IgD-negative memory B cell (primary cell): ENCODE measurements at regions not wholly inside any gene's neighbourhood (a gene's known extent, or its start where the extent isn't known, plus 50 kb on each side); places are given as distances from the start of the nearest gene placed in this dataset.
A peak's percentile ranks its signal among the peaks of the same experiment; 100 is the strongest.
"Not testable (repeated sequence)": the region's sequence is repeated elsewhere in the genome, so short reads cannot be mapped to it uniquely, and the experiment has no call there.

Experiments used
- H3K27ac Mint-ChIP-seq, 3 donors: one replicate each; pipeline ENCODE4 v1.8.0; 2020 to 2022; ENCODE audit warnings: mild to moderate bottlenecking in 3 of 3, mixed read lengths in 3 of 3, moderate library complexity in 1 of 3
- H3K27me3 Mint-ChIP-seq: one replicate; pipeline ENCODE4 v1.8.0; 2021; ENCODE audit warnings: mixed read lengths
- H3K36me3 Mint-ChIP-seq: one replicate; pipeline ENCODE4 v1.8.0; 2020; ENCODE audit warnings: mild to moderate bottlenecking, mixed read lengths
- H3K4me1 Mint-ChIP-seq, 3 donors: one replicate each; pipeline ENCODE4 v1.8.0; 2020 to 2022; ENCODE audit warnings: mixed read lengths in 3 of 3, mild to moderate bottlenecking in 1 of 3
- H3K4me3 Mint-ChIP-seq, 4 donors: one replicate each; pipeline ENCODE4 v1.8.0; 2020 to 2022; ENCODE audit warnings: mild to moderate bottlenecking in 4 of 4, mixed read lengths in 4 of 4, moderate library complexity in 3 of 4
- H3K9me3 Mint-ChIP-seq, 3 donors: one replicate each; pipeline ENCODE4 v1.8.0; 2020 to 2021; ENCODE audit warnings: mixed read lengths in 3 of 3, mild to moderate bottlenecking in 1 of 3

GRCh38 chr3:71989165-71989564 lies 204.2 kb upstream of the PROK2 start:
- peaks cover 11 to 14% (median 13%) of the 10 kb centered on the region in 3 donors for H3K4me1 Mint-ChIP-seq
- no peaks in the 10 kb centered on the region for H3K36me3 Mint-ChIP-seq
- H3K9me3 Mint-ChIP-seq, result peaks cover 1 to 3% (median 2%) of the 10 kb centered on the region in 3 donors
- H3K27ac Mint-ChIP-seq, result no peak overlapping the region
- peaks cover 16% of the 10 kb centered on the region for H3K27me3 Mint-ChIP-seq
- H3K4me3 Mint-ChIP-seq, result no peak overlapping the region

- H3K27me3 Mint-ChIP-seq, result peaks cover 17% of the 10 kb centered on the region
- no peaks in the 10 kb centered on the region for H3K36me3 Mint-ChIP-seq
- H3K4me3 Mint-ChIP-seq, result no peak overlapping the region
- no peak overlapping the region for H3K27ac Mint-ChIP-seq
- H3K4me1 Mint-ChIP-seq, result peaks cover 11 to 14% (median 14%) of the 10 kb centered on the region in 3 donors
- H3K9me3 Mint-ChIP-seq, result peaks cover 1 to 3% (median 2%) of the 10 kb centered on the region in 3 donors
Measured at GRCh38 chr3:71987828-71988227, 202.9 kb upstream of the PROK2 start.

DNA sequence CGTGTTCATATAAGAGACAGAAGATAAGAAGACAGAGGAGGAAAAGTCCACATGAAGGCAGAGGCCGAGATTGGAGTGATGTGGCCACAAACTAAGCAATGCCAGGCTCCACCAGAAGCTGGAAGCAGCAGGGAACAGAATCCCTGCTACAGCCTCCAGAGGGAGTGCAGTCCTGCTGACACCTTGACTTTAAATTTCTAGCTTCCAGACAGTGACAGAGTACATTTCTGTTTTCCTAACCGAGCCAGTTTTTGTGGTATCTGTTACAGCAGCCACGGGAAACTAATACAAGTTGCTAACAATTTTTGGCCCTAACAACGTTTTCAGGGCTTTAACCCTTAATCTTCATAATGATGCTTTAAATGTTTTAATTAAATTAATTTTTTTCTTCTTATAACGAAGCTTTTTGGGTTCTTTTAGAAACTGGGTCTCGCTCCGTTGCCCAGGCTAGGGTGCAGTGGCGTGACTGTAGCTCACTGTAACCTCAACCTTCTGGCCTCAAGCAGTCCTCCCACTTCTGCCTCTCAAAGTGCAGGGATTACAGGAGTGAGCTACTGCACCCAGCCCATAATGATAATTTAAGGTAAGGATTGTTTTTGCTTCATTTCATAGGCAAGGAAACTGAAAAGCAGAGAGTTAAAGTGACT lies 202.3 kb upstream of the PROK2 start:
- Mint-ChIP-seq H3K27ac (no peak overlapping the region), H3K36me3 (no peaks in the 10 kb centered on the region), H3K4me3 (no peak overlapping the region), H3K27me3 (peaks cover 17% of the 10 kb centered on the region), H3K9me3 (peaks cover 1 to 3% (median 2%) of the 10 kb centered on the region in 3 donors), H3K4me1 (peaks cover 11 to 15% (median 14%) of the 10 kb centered on the region in 3 donors)

DNA sequence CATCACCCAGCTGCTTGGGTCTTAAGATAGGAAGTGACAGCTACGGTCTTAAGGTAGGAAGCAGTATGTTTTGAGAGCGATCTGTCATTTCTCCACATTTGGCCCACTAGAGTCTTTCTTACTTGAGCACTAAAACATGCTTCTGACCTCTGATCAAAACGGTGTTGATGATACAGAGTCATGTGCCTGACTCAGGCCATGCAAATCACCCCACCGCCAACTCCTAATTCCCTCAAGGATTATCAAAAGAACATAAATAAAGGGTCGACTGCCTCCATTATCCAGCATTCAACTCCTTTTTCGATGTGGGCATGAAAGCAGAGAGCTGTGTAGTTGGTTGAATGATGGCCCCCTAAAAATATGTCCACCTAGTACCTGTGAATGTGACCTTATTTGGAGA lies 201.7 kb upstream of the PROK2 start:
- Mint-ChIP-seq H3K27ac (no peak overlapping the region), H3K4me3 (no peak overlapping the region), H3K9me3 (peaks cover 1 to 3% (median 2%) of the 10 kb centered on the region in 3 donors), H3K4me1 (peaks cover 11 to 17% (median 14%) of the 10 kb centered on the region in 3 donors), H3K36me3 (no peaks in the 10 kb centered on the region), H3K27me3 (peaks cover 17% of the 10 kb centered on the region)

DNA sequence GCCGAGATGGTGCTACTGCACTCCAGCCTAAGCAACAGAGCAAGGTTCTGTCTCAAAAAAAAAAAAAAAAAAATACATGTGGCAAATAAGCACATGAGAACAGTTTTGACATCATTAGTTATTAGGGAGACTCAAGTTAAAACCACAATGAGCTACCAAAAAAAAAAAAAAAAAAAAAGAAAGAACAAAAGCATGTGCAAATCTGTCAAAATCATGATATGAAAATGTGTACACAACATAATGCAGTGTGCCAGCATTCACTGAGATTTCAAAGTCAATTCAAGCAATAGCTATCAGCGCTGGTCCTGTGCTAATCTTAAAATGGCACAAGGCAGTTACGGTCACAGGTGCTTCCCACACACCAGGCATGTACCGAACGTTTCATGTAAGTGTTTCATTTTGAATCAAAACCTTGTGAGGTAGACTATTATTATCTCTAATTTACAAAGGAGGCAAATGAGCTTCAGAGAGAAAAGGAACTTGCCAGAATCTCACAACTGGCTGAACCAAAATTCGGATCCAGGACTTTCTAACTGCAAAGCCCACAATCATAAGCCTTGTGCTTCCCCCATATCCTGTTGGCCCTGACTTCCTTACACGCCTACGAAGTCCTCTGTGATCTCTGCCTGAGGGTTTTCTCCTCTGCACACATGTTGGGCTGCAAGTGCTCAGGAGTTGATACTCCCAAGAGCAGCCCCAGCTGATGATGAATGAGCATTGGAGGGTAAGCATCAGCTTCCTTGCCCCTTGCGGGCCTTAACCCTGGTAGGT lies 200.1 kb upstream of the PROK2 start:
- Mint-ChIP-seq H3K27ac (peak overlapping the region in 2 of 3 donors; percentile 3 to 47), H3K4me1 (peaks cover 11 to 17% (median 14%) of the 10 kb centered on the region in 3 donors), H3K4me3 (peak overlapping the region in 1 of 4 donors; percentile 69), H3K9me3 (no peaks in the 10 kb centered on the region), H3K36me3 (peaks cover 3% of the 10 kb centered on the region), H3K27me3 (peaks cover 20% of the 10 kb centered on the region)

DNA sequence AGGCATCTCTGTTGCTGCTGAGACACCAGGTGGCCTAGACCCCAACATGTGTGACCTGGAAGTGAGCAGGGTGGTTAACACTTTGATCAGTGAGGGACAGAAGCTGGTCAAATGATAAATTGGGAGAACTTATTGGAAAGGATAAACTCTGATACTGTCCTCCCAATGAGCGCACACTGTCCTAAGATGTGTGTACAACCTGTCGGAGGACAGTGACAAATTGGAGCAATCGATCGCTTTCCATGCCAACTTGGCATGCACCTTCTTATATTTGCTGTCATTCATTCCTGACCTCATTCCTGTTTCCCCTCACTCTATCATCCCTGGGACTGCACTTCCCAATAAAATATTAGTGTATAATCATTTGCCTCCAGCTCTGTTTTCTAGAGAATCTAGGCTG lies 198.7 kb upstream of the PROK2 start:
- H3K27ac Mint-ChIP-seq, result no peak overlapping the region
- H3K4me3 Mint-ChIP-seq, result no peak overlapping the region
- peaks cover 12 to 20% (median 14%) of the 10 kb centered on the region in 3 donors for H3K4me1 Mint-ChIP-seq
- no peaks in the 10 kb centered on the region for H3K9me3 Mint-ChIP-seq
- peaks cover 3% of the 10 kb centered on the region for H3K36me3 Mint-ChIP-seq
- peaks cover 28% of the 10 kb centered on the region for H3K27me3 Mint-ChIP-seq

GRCh38 chr3:71982506-71983258 lies 197.7 kb upstream of the PROK2 start:
- peaks cover 34% of the 10 kb centered on the region for H3K27me3 Mint-ChIP-seq
- not testable (repeated sequence) for H3K36me3 Mint-ChIP-seq, H3K9me3 Mint-ChIP-seq, H3K4me3 Mint-ChIP-seq, H3K27ac Mint-ChIP-seq
- peaks cover 14 to 27% (median 18%) of the 10 kb centered on the region in 3 donors for H3K4me1 Mint-ChIP-seq

DNA sequence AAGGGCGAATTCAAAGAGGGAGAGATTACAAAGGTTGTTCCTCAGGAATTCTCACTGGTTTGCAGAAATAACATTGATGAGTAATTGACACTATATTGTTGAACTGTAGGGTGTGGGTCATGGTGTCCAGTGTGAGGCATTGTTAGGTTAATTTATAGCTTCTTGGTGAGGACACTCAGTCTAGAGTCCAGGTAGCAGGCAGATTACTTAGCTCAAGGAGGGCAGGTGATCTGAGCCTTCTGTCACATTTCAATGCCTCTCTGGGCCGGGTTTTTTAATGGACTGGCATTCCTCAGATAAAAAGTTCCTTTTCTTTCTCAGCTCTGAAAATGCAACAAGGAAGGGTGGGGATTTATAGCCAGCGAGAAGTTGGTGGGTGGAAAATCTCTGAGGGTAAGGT lies 194.2 kb upstream of the PROK2 start:
- peaks cover 26% of the 10 kb centered on the region for H3K27me3 Mint-ChIP-seq
- no peak overlapping the region for H3K27ac Mint-ChIP-seq
- peaks cover 0 to 18% (median 10%) of the 10 kb centered on the region in 3 donors for H3K4me1 Mint-ChIP-seq
- H3K36me3 Mint-ChIP-seq, result peaks cover 3% of the 10 kb centered on the region
- no peak overlapping the region for H3K4me3 Mint-ChIP-seq
- H3K9me3 Mint-ChIP-seq, result no peaks in the 10 kb centered on the region

GRCh38 chr3:71978150-71978721 lies 193.3 kb upstream of the PROK2 start:
- H3K4me3 Mint-ChIP-seq, result peak overlapping the region in 2 of 4 donors; percentile 3 to 73

DNA sequence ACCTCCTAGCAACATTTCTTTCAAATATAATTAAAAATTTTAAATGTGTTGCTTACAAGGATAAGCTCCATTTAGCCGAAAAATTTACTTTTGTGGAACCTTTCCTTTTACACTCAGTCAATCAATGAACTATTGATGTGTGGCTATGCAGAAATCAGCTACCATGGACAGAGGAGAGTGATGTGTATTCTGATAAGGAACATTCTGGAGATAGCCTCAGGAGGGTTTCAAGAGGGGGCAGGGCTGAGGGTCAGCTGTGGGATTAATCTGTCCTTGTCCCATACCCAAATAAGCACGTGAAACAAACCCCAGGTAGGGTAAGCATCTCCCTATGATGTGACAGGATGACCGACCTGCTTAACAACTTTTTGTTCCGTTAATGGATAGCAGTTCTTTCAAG lies 192.6 kb upstream of the PROK2 start:
- Mint-ChIP-seq H3K36me3 (peaks cover 3% of the 10 kb centered on the region), H3K9me3 (no peaks in the 10 kb centered on the region), H3K4me1 (peaks cover 0 to 16% (median 11%) of the 10 kb centered on the region in 3 donors), H3K4me3 (no peak overlapping the region), H3K27ac (no peak overlapping the region), H3K27me3 (peaks cover 31% of the 10 kb centered on the region)

More at GRCh38 chr3:71978150-71978721, 193.3 kb upstream of the PROK2 start:
- Mint-ChIP-seq H3K27me3 (peaks cover 27% of the 10 kb centered on the region), H3K4me1 (peaks cover 0 to 16% (median 11%) of the 10 kb centered on the region in 3 donors), H3K36me3 (peaks cover 3% of the 10 kb centered on the region), H3K9me3 (no peaks in the 10 kb centered on the region), H3K27ac (no peak overlapping the region)

GRCh38 chr3:71975573-71975972 lies 190.6 kb upstream of the PROK2 start:
- no peaks in the 10 kb centered on the region for H3K9me3 Mint-ChIP-seq
- peaks cover 5 to 14% (median 13%) of the 10 kb centered on the region in 3 donors for H3K4me1 Mint-ChIP-seq
- no peak overlapping the region for H3K4me3 Mint-ChIP-seq
- no peak overlapping the region for H3K27ac Mint-ChIP-seq
- H3K36me3 Mint-ChIP-seq, result peaks cover 5% of the 10 kb centered on the region
- H3K27me3 Mint-ChIP-seq, result peaks cover 32% of the 10 kb centered on the region

GRCh38 chr3:71974786-71975185 lies 189.8 kb upstream of the PROK2 start:
- Mint-ChIP-seq H3K27me3 (peaks cover 31% of the 10 kb centered on the region), H3K36me3 (peaks cover 3% of the 10 kb centered on the region), H3K27ac (no peak overlapping the region), H3K4me1 (peaks cover 5 to 14% (median 13%) of the 10 kb centered on the region in 3 donors), H3K9me3 (no peaks in the 10 kb centered on the region), H3K4me3 (no peak overlapping the region)

- peaks cover 5 to 12% (median 8%) of the 10 kb centered on the region in 3 donors for H3K4me1 Mint-ChIP-seq
- peak overlapping the region in 1 of 3 donors; percentile 55 for H3K27ac Mint-ChIP-seq
- peaks cover 20% of the 10 kb centered on the region for H3K27me3 Mint-ChIP-seq
- no peak overlapping the region for H3K4me3 Mint-ChIP-seq
- peaks cover 3% of the 10 kb centered on the region for H3K36me3 Mint-ChIP-seq
- no peaks in the 10 kb centered on the region for H3K9me3 Mint-ChIP-seq
Measured at GRCh38 chr3:71973274-71974030, 188.5 kb upstream of the PROK2 start.

DNA sequence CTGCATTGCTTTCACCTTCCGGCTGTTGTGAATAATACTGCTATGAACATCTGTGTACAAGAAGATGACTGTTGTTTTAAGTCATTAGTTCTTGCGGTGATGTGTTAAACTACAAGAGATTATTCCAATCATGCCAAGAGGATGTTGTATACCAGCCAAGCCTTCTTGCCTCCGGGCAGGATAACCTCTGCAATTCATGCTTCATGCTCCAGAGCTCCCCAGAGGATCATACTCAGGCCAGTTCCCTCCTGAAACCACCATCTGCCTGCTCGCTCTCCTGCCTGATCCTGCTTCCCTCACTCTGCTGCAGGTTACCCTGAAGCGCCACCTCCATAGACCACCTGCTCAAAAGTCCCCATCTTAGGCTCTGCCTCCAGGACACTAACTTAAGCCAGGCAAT lies 187.1 kb upstream of the PROK2 start:
- Mint-ChIP-seq H3K36me3 (peaks cover 3% of the 10 kb centered on the region), H3K27ac (no peak overlapping the region), H3K9me3 (no peaks in the 10 kb centered on the region), H3K4me3 (no peak overlapping the region), H3K4me1 (peaks cover 0 to 5% (median 4%) of the 10 kb centered on the region in 3 donors), H3K27me3 (peaks cover 14% of the 10 kb centered on the region)
